ENCODE measurements at regions not wholly inside any gene's neighbourhood (a gene's known extent, or its start where the extent isn't known, plus 50 kb on each side); places are given as distances from the start of the nearest gene placed in this dataset.

GRCh38 chr2:181172676-181173075, 192.3 kb downstream of the UBE2E3 start:
- Histone ChIP-seq H3K27ac (replicated peaks in 1 of 4) (no peak overlapping the region), H3K9me3 (no peaks in the 10 kb centered on the region), H3K4me1 (no peaks in the 10 kb centered on the region), H3K27me3 (no peaks in the 10 kb centered on the region), H3K4me3 (no peak overlapping the region), H3K36me3 (no peaks in the 10 kb centered on the region)
- no peak for DNase-seq (ENCODE audit: extremely low spot score)
- no peak for TF ChIP-seq POLR2AphosphoS5 (IDR thresholded peaks at IDR 0.05)
- TF ChIP-seq EP300 (IDR thresholded peaks at IDR 0.05), result no peak
- TF ChIP-seq POLR2A (IDR thresholded peaks at IDR 0.05; ENCODE audit: low read depth), result no peak
- TF ChIP-seq CTCF (IDR thresholded peaks at IDR 0.05), result no peak
- 86% methylated on average over 3 of the region's 3 CpGs for WGBS
- intact Hi-C loops (cut with DNase I), result no loop called here

- Histone ChIP-seq H3K9me3 (no peaks in the 10 kb centered on the region), H3K4me1 (no peaks in the 10 kb centered on the region), H3K27ac (replicated peaks in 1 of 4) (no peak overlapping the region), H3K36me3 (no peaks in the 10 kb centered on the region), H3K27me3 (no peaks in the 10 kb centered on the region), H3K4me3 (no peak overlapping the region)
- 50% methylated on average over 5 of the region's 5 CpGs for WGBS
- DNase-seq (ENCODE audit: extremely low spot score), result no peak
- intact Hi-C loops (cut with DNase I), result no loop called here
- TF ChIP-seq POLR2AphosphoS5 (IDR thresholded peaks at IDR 0.05), result no peak
- no peak for TF ChIP-seq CTCF (IDR thresholded peaks at IDR 0.05)
- TF ChIP-seq EP300 (IDR thresholded peaks at IDR 0.05), result no peak
- no peak for TF ChIP-seq POLR2A (IDR thresholded peaks at IDR 0.05; ENCODE audit: low read depth)
These were observed 194.5 kb downstream of the UBE2E3 start for GRCh38 chr2:181174611-181175580.

- intact Hi-C loops (cut with DNase I), result no loop called here
- no peak overlapping the region for H3K4me3 ChIP-seq
- WGBS, result 71% methylated on average over 1 of the region's 1 CpG
- no peak for DNase-seq (ENCODE audit: extremely low spot score)
- TF ChIP-seq EP300 (IDR thresholded peaks at IDR 0.05), result no peak
- no peak for TF ChIP-seq POLR2AphosphoS5 (IDR thresholded peaks at IDR 0.05)
- TF ChIP-seq CTCF (IDR thresholded peaks at IDR 0.05), result no peak
- TF ChIP-seq POLR2A (IDR thresholded peaks at IDR 0.05; ENCODE audit: low read depth), result no peak
- no peaks in the 10 kb centered on the region for H3K4me1 ChIP-seq
- no peak overlapping the region for H3K27ac ChIP-seq (replicated peaks in 1 of 4)
- H3K9me3 ChIP-seq, result no peaks in the 10 kb centered on the region
- H3K36me3 ChIP-seq, result no peaks in the 10 kb centered on the region
- H3K27me3 ChIP-seq, result no peaks in the 10 kb centered on the region
These were observed 196.1 kb downstream of the UBE2E3 start for GRCh38 chr2:181176540-181176939.

- no peak overlapping the region for H3K27ac ChIP-seq (replicated peaks in 1 of 4)
- H3K4me3 ChIP-seq, result no peak overlapping the region
- no peaks in the 10 kb centered on the region for H3K27me3 ChIP-seq
- H3K4me1 ChIP-seq, result no peaks in the 10 kb centered on the region
- H3K9me3 ChIP-seq, result no peaks in the 10 kb centered on the region
- intact Hi-C loops (cut with DNase I), result no loop called here
- TF ChIP-seq POLR2A (IDR thresholded peaks at IDR 0.05; ENCODE audit: low read depth), result no peak
- no peak for TF ChIP-seq POLR2AphosphoS5 (IDR thresholded peaks at IDR 0.05)
- no peak for TF ChIP-seq EP300 (IDR thresholded peaks at IDR 0.05)
- no peak for TF ChIP-seq CTCF (IDR thresholded peaks at IDR 0.05)
- no peak for DNase-seq (ENCODE audit: extremely low spot score)
- no peaks in the 10 kb centered on the region for H3K36me3 ChIP-seq
These were observed 197.0 kb downstream of the UBE2E3 start for GRCh38 chr2:181177376-181177775.

Measured in esophagus muscularis mucosa (tissue), 4 donors.